ENCODE measurements at regions not wholly inside any gene's neighbourhood (a gene's known extent, or its start where the extent isn't known, plus 50 kb on each side); places are given as distances from the start of the nearest gene placed in this dataset.
A peak's percentile ranks its signal among the peaks of the same experiment; 100 is the strongest.

DNA sequence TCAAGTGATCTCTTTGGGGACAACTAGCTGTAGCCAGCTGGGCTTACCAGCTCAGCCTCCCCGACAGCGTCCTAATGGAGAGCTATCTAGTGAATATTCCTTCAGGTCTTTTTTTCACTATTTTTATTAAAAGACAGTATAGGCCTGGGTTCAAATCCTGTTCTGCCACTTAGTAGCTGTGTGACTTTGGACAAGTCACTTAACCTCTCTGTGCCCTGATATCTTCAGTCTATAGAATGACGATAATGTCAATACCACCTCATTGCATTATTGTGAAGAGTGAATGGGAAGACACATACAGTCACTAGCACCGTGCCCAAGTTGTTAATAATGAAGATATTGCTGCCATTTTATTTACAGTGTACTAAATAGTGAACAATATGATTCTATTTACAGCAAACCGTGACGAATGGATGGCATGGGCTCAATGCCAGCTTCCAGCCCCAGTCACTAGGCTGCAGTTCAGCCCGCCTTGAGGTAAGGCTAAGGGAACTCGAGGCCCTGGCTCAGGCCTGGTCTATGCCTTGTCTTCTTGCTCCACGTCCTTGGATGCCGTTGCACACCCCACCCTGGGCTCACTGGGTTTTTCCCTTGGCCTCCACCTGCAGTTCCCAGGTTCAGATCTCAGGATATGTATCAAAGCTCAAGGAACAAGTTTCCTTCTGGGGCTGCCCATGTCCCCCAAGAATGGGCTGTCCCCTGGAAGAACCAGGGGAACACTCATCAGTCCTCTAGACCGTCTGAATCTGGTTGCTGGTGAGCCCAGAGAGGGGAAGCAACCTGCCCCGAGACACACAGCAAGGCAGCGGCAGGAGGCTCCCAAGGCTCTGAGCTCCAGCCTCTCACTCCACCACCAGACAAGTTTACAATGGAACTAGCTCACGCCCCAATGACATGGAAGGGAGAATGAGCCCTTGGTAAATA, 95.4 kb upstream of the TNRC6C start:
- no peaks in the 10 kb centered on the region for H3K9me3 ChIP-seq

GRCh38 chr17:77863814-77864161, 94.7 kb upstream of the TNRC6C start:
- DNase-seq (ENCODE audit: low spot score): no peak
- H3K4me3 ChIP-seq: no peak overlapping the region
- no peaks in the 10 kb centered on the region for H3K9me3 ChIP-seq
- peak overlapping the region; percentile 37 to 70 for H3K27ac ChIP-seq
- H3K4me1 ChIP-seq: peaks cover 0 to 26% of the 10 kb centered on the region in 2 donors
- H3K36me3 ChIP-seq: no peaks in the 10 kb centered on the region
- H3K27me3 ChIP-seq: no peaks in the 10 kb centered on the region
- no peak for TF ChIP-seq CTCF (IDR thresholded peaks at IDR 0.05)

More for the DNA sequence above, 95.4 kb upstream of the TNRC6C start:
- Histone ChIP-seq H3K27ac (peak overlapping the region; percentile 37 to 70), H3K36me3 (no peaks in the 10 kb centered on the region), H3K27me3 (no peaks in the 10 kb centered on the region), H3K4me3 (no peak overlapping the region), H3K4me1 (peaks cover 0 to 26% of the 10 kb centered on the region in 2 donors)
- TF ChIP-seq CTCF (IDR thresholded peaks at IDR 0.05): no peak
- DNase-seq (ENCODE audit: low spot score): no peak

DNA sequence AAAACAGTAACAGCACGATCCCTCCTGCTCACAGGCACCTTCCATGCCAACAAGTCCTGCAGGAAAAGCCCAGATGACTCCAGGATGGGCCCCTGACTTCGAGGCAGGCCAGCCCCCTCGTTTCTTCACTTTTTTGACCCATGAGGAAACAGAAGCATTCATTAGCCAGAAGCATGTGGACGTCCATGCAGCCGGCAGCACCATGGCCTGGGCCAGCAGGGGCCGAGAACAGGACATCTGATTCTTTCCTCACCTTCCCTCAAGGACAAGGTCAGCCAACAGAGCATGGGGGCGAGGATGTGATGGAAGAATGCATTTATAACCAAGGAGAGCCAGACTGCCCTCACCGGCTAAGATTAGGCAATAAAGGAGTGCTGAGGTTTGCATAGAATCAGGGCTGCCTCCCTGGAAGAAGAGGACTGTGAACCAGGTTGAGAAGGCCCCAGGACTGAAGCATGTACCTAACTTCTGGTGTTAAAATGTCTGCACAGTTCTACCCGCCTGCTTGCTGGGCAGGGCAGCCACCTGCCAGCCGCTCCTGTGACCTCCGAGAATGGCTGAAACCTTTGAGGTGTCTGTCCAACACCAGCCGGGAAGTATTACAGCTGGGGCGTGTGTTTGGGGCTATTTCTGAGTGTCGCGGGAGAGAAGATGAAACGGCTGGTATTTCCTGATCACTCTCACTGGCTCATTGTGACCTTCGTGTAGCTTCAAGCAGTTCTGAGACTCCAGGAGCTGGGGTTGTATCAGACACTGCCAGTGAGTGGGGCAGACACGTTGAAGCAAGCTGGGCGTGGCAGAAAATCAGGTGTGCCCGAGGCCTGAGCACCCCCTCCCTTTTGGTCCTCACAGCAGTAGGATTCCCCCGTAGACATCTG, 94.0 kb upstream of the TNRC6C start:
- peak overlapping the region; percentile 37 to 70 for H3K27ac ChIP-seq
- H3K4me1 ChIP-seq: peaks cover 0 to 26% of the 10 kb centered on the region in 2 donors

GRCh38 chr17:77865112-77865611, 93.3 kb upstream of the TNRC6C start:
- peak; percentile 72 for DNase-seq (ENCODE audit: low spot score)
- no peaks in the 10 kb centered on the region for H3K9me3 ChIP-seq
- peaks cover 0 to 26% of the 10 kb centered on the region in 2 donors for H3K4me1 ChIP-seq

More for the DNA sequence above, 94.0 kb upstream of the TNRC6C start:
- H3K9me3 ChIP-seq: no peaks in the 10 kb centered on the region
- DNase-seq (ENCODE audit: low spot score): no peak
- H3K27me3 ChIP-seq: no peaks in the 10 kb centered on the region
- TF ChIP-seq CTCF (IDR thresholded peaks at IDR 0.05): no peak
- H3K36me3 ChIP-seq: no peaks in the 10 kb centered on the region
- H3K4me3 ChIP-seq: no peak overlapping the region

More at GRCh38 chr17:77865112-77865611, 93.3 kb upstream of the TNRC6C start:
- H3K4me3 ChIP-seq: no peak overlapping the region
- H3K27ac ChIP-seq: peak overlapping the region in 1 of 2 donors; percentile 70
- no peak for TF ChIP-seq CTCF (IDR thresholded peaks at IDR 0.05)
- no peaks in the 10 kb centered on the region for H3K36me3 ChIP-seq
- no peaks in the 10 kb centered on the region for H3K27me3 ChIP-seq

All from right atrium auricular region (tissue), 2 donors.